ENCODE measurements at regions not wholly inside any gene's neighbourhood (a gene's known extent, or its start where the extent isn't known, plus 50 kb on each side); places are given as distances from the start of the nearest gene placed in this dataset.

- no peak for TF ChIP-seq CTCF (IDR thresholded peaks at IDR 0.05)
- no peak for TF ChIP-seq POLR2A (IDR thresholded peaks at IDR 0.05)
Observed at GRCh38 chr18:41524674-41525470, 430.2 kb upstream of the PIK3C3 start.
